Bronchial epithelial cell (primary cell): ENCODE measurements at regions not wholly inside any gene's neighbourhood (a gene's known extent, or its start where the extent isn't known, plus 50 kb on each side); places are given as distances from the start of the nearest gene placed in this dataset.

Experiments used
- DNase-seq: peaks from one replicate; pipeline ENCODE4 v3.0.0-alpha.2; 2010; ENCODE audit warnings: low read depth
- FAIRE-seq: peaks from 2 replicates; lab custom pipeline; 2011; peaks lifted over from hg19 to GRCh38; lab: Jason Lieb, UNC
- H3K27me3 ChIP-seq: 2 replicates; pipeline ENCODE4 v1.5.1; 2011; ENCODE audit warnings: low read length; ENCODE audit not compliant: control insufficient read depth, insufficient read depth
- H3K36me3 ChIP-seq: 2 replicates; pipeline ENCODE4 v1.5.1; 2011; ENCODE audit warnings: low read length; ENCODE audit not compliant: control insufficient read depth, insufficient read depth
- H3K4me3 ChIP-seq: 2 replicates; pipeline ENCODE4 v1.5.1; 2011; ENCODE audit warnings: mild to moderate bottlenecking, low read depth, low read length, control low read depth
- CTCF ChIP-seq: IDR thresholded peaks from 2 replicates; pipeline ENCODE4 v1.5.1; 2011; ENCODE audit warnings: mild to moderate bottlenecking, moderate library complexity, low read length, control low read depth, inconsistent platforms; ENCODE audit not compliant: insufficient read depth, severe bottlenecking

- Histone ChIP-seq H3K36me3 (no peaks in the 10 kb centered on the region), H3K27me3 (no peaks in the 10 kb centered on the region), H3K4me3 (no peak overlapping the region)
- TF ChIP-seq CTCF, result no peak
- FAIRE-seq (no peak), DNase-seq (no peak)
Observed at GRCh38 chr1:29577512-29577911, 341.2 kb downstream of the PTPRU start.

- DNase-seq (peak; percentile 93), FAIRE-seq (peak; percentile 23)
- H3K4me3 ChIP-seq, result no peak overlapping the region
- H3K36me3 ChIP-seq, result no peaks in the 10 kb centered on the region
- no peaks in the 10 kb centered on the region for H3K27me3 ChIP-seq
- TF ChIP-seq CTCF, result no peak
Observed at GRCh38 chr1:29576510-29576909, 340.2 kb downstream of the PTPRU start.

GRCh38 chr1:29575826-29576225 is 339.5 kb downstream of the PTPRU start:
- H3K36me3 ChIP-seq, result no peaks in the 10 kb centered on the region
- DNase-seq (no peak), FAIRE-seq (no peak)
- H3K27me3 ChIP-seq, result no peaks in the 10 kb centered on the region
- TF ChIP-seq CTCF, result no peak
- H3K4me3 ChIP-seq, result no peak overlapping the region

- DNase-seq, result peak; percentile 65
- Histone ChIP-seq H3K4me3 (no peak overlapping the region), H3K36me3 (no peaks in the 10 kb centered on the region), H3K27me3 (no peaks in the 10 kb centered on the region)
- peak; percentile 66 for FAIRE-seq
- no peak for TF ChIP-seq CTCF
Observed at GRCh38 chr1:29575277-29575676, 339.0 kb downstream of the PTPRU start.

GRCh38 chr1:29574871-29575270 is 338.5 kb downstream of the PTPRU start:
- no peaks in the 10 kb centered on the region for H3K36me3 ChIP-seq
- no peak for TF ChIP-seq CTCF
- no peak overlapping the region for H3K4me3 ChIP-seq
- FAIRE-seq (no peak), DNase-seq (peak; percentile 71)
- no peaks in the 10 kb centered on the region for H3K27me3 ChIP-seq

GRCh38 chr1:29569971-29570634 is 333.8 kb downstream of the PTPRU start:
- no peaks in the 10 kb centered on the region for H3K27me3 ChIP-seq
- no peak overlapping the region for H3K4me3 ChIP-seq
- H3K36me3 ChIP-seq, result no peaks in the 10 kb centered on the region
- FAIRE-seq (peak; percentile 98), DNase-seq (peak; percentile 99)
- no peak for TF ChIP-seq CTCF
